Testis (tissue), 2 donors: ENCODE measurements at regions not wholly inside any gene's neighbourhood (a gene's known extent, or its start where the extent isn't known, plus 50 kb on each side); places are given as distances from the start of the nearest gene placed in this dataset.

Experiments used
- DNase-seq: peaks from one replicate; pipeline ENCODE4 v3.0.0-alpha.2; 2019
- H3K27ac ChIP-seq, 2 donors: fragments of 200-600 bp; sonication (generic); one replicate each; pipeline ENCODE4 v1.5.1; 2019
- H3K27me3 ChIP-seq: fragments of 200-600 bp; sonication (generic); one replicate; pipeline ENCODE4 v1.5.1; 2019
- H3K36me3 ChIP-seq: fragments of 200-600 bp; sonication (generic); one replicate; pipeline ENCODE4 v1.5.1; 2017; ENCODE audit warnings: low read depth; ENCODE audit errors: missing control alignments
- H3K4me1 ChIP-seq: fragments of 200-600 bp; sonication (generic); one replicate; pipeline ENCODE4 v1.5.1; 2019
- H3K4me3 ChIP-seq, 2 donors: fragments of 200-600 bp; sonication (generic); one replicate each; pipeline ENCODE4 v1.5.1; 2017 to 2019
- H3K9me3 ChIP-seq: fragments of 200-600 bp; sonication (generic); one replicate; pipeline ENCODE4 v1.5.1; 2017
- CTCF ChIP-seq, 3 experiments: fragments of 450-650 bp in 2 of 3; fragments of 200-600 bp in 1 of 3; sonication (generic) in 1 of 3; IDR thresholded peaks; one replicate each; pipeline ENCODE4 v1.5.1; 2016 to 2019; ENCODE audit warnings: antibody characterized with exemption in 3 of 3, mild to moderate bottlenecking in 2 of 3, moderate library complexity in 1 of 3
- POLR2A ChIP-seq: fragments of 450-650 bp; IDR thresholded peaks from one replicate; pipeline ENCODE4 v1.6.1; 2017; ENCODE audit warnings: antibody characterized with exemption, mild to moderate bottlenecking, moderate library complexity
- WGBS, 2 donors: methylation state at CpG; one replicate each; pipeline ENCODE4 v1.1.5; 2018; 5-methylcytosine and 5-hydroxymethylcytosine counted together
- intact Hi-C: fragments of 100-400 bp; cut with DNase I; formaldehyde crosslinking; loops from one replicate; pipeline ENCODE4 v1.15.1; 2023; ENCODE audit warnings: low total_unique reads

- Histone ChIP-seq H3K4me3 (no peak overlapping the region), H3K36me3 (no peaks in the 10 kb centered on the region), H3K27ac (no peak overlapping the region), H3K4me1 (no peaks in the 10 kb centered on the region), H3K9me3 (no peaks in the 10 kb centered on the region), H3K27me3 (no peaks in the 10 kb centered on the region)
- DNase-seq: no peak
- intact Hi-C loops: no loop called here
- WGBS, 2 donors: 91 to 96% methylated on average over 6 of the region's 6 CpGs
- no peak for TF ChIP-seq POLR2A
- no peak for TF ChIP-seq CTCF (IDR thresholded peaks at IDR 0.05)
Observed at GRCh38 chr10:84850826-84851225, 522.4 kb downstream of the CCSER2 start.

- no peak for DNase-seq
- H3K9me3 ChIP-seq: no peaks in the 10 kb centered on the region
Observed at GRCh38 chr10:84854439-84854838, 526.0 kb downstream of the CCSER2 start.

GRCh38 chr10:84860855-84861254, 532.5 kb downstream of the CCSER2 start:
- Histone ChIP-seq H3K27ac (no peak overlapping the region), H3K9me3 (no peaks in the 10 kb centered on the region), H3K4me1 (no peaks in the 10 kb centered on the region), H3K27me3 (no peaks in the 10 kb centered on the region), H3K36me3 (no peaks in the 10 kb centered on the region), H3K4me3 (no peak overlapping the region)
- intact Hi-C loops: no loop called here
- no peak for DNase-seq
- TF ChIP-seq POLR2A (no peak), CTCF (IDR thresholded peaks at IDR 0.05) (no peak)
- WGBS, 2 donors: 92 to 95% methylated on average over 4 of the region's 4 CpGs

More at GRCh38 chr10:84854439-84854838, 526.0 kb downstream of the CCSER2 start:
- Histone ChIP-seq H3K4me3 (no peak overlapping the region), H3K27me3 (no peaks in the 10 kb centered on the region), H3K36me3 (no peaks in the 10 kb centered on the region), H3K27ac (no peak overlapping the region), H3K4me1 (no peaks in the 10 kb centered on the region)
- WGBS, 2 donors: 51 to 56% methylated on average over 3 of the region's 3 CpGs
- intact Hi-C loops: no loop called here
- TF ChIP-seq POLR2A (no peak), CTCF (IDR thresholded peaks at IDR 0.05) (no peak)

GRCh38 chr10:84862551-84862950, 534.2 kb downstream of the CCSER2 start:
- 57 to 68% methylated on average over 1 of the region's 1 CpG for WGBS, 2 donors
- DNase-seq: no peak
- intact Hi-C loops: no loop called here

More at GRCh38 chr10:84862551-84862950, 534.2 kb downstream of the CCSER2 start:
- no peak for TF ChIP-seq CTCF (IDR thresholded peaks at IDR 0.05)
- no peak for TF ChIP-seq POLR2A
- no peaks in the 10 kb centered on the region for H3K27me3 ChIP-seq
- no peaks in the 10 kb centered on the region for H3K9me3 ChIP-seq
- no peak overlapping the region for H3K4me3 ChIP-seq
- H3K4me1 ChIP-seq: no peaks in the 10 kb centered on the region
- H3K27ac ChIP-seq: no peak overlapping the region
- no peaks in the 10 kb centered on the region for H3K36me3 ChIP-seq
